Occipital lobe (tissue), 1 donor: ENCODE measurements at regions not wholly inside any gene's neighbourhood (a gene's known extent, or its start where the extent isn't known, plus 50 kb on each side); places are given as distances from the start of the nearest gene placed in this dataset.

ENCODE experiments used
- DNase-seq: peaks from one replicate; lab custom pipeline; 2025; lab: John Stamatoyannopoulos, UW

DNA sequence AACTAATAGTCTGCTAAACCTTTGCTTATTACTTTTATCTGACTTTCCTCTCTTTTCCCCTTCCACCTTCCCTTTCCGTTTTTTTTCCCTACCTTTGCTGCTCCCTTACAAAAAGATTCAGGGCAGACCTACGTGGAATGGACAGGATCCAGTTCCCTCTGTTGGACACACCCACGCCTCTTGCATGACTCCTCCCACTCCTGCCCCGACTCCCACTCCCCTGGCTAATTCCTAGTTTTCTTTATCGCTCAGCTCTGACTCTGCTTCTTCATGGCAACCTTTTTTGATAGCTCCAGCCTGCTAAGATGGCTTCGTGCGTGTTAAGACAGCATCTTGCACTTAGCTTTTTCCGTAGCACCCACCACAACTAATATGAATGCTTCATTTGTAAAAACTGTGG lies 715.6 kb upstream of the NRSN1 start:
- DNase-seq = no peak

- no peak for DNase-seq
Observed at GRCh38 chr6:23412770-23413169, 713.2 kb upstream of the NRSN1 start.

DNA sequence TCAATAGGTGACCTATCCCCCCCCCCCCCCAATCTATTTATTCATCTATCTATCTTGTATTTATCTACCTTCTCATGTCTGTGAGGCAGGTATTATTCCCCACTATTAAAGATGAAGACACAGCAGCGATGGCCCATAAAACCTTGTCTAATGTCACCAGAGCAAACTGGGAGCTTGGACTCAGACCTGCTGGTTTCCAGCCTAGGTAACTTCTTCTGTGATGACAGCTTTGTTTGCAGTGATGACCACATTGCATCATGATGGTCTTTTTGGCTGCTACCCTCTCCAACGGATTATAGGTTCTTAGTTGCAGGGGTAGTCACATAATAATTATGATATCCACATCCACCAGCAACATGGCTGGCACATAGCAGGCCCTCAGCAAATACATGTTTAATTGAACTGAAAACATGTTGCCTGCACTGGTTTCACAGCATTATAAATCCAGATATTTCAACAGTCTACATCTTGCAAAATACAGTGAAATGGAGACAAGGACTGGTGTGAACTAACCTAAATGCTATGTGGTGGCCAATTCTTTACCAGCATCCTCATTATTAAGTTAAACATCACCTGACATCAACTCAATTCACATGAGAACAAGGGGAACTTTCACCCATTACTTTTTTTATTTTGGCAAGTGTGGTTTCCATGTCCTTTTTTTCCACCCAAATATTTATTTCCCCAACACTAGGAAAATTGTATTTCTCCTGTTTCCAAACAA lies 712.5 kb upstream of the NRSN1 start:
- DNase-seq = no peak

DNA sequence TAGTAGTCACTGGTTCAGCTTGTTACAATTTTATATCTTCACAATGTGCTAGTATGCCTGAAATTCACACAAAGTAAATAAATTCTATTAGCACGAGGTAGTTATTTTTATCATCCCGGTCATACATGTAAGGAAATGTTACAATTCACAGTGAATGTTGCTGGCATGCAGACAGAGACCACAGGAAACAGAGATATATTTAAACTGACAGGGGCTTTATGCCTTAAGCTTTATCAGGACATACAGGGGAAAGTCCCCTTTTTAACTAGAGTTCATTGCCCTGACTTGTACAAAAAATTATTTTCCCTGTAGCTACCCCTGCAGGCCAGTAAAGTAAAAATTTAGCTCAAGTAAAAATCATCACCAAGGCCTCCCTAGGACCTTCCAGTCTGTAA lies 712.0 kb upstream of the NRSN1 start:
- no peak for DNase-seq

DNA sequence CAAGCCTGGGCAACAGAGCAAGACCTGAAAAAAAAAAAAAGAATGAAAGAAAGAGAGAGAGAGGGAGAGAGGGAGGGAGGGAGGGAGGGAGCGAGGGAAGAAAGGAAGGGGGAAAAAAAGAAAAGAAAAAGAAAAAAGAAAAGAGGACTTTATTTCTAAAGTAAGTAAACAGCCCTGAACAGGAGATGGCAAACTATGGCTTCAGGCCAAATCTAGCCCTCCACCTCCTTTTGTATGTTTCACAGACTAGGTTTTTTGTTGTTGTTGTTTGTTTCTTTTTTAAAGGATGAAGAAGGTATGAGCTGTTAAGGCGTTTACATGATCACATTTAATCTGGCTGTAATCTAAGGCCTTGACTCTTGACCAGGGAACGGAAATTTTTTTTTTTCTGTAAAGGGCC lies 711.1 kb upstream of the NRSN1 start:
- DNase-seq = no peak

DNA sequence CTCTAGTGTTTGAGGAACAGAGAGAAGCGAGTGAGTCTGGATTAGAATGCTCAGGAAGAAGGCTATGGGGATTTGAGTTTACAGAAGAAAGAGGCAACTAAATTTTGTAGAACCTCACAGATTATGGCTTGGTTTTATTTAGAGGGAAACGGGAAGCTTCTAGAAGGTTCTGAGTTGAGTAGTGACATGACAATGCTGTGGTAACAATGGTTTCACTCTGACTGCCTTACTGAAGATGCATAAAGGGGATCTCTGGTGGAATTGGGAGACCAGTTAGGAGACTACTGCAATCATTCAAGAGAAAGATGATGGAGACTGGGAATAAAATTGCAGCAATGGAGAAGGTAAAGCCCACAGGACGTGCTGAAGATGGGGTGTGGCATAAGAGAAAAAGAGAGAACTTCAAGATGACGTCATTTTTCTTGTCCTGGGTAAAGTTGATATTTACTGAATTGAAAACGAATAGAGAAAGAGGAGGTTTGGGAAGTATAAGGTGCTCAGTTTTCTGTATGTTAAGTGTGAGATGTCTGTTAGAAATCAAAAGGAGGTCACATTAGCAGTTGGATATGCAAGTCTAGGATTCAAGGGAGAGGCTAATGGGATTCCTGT lies 710.1 kb upstream of the NRSN1 start:
- no peak for DNase-seq

GRCh38 chr6:23417133-23417532 lies 708.9 kb upstream of the NRSN1 start:
- no peak for DNase-seq

DNA sequence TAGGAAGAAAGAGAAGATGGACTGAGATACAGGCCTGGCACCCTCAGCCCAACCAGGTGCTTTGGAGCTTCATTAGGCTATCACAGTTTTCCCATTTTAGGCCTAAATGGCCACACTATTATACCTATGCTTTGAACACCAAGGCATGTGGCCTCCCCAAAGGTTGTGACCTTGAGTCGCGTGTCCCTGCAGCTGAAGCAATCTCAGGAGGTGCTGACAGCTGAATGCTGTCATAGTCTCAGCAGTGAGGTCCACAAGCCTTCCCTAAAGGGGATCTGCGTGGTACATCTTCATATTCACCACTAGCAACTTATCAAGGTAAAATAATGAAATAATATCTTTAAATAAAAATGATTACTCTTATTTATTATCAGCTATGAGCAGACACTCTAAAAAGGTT lies 707.9 kb upstream of the NRSN1 start:
- DNase-seq = no peak

- no peak for DNase-seq
Observed at GRCh38 chr6:23419046-23419445, 707.0 kb upstream of the NRSN1 start.

DNA sequence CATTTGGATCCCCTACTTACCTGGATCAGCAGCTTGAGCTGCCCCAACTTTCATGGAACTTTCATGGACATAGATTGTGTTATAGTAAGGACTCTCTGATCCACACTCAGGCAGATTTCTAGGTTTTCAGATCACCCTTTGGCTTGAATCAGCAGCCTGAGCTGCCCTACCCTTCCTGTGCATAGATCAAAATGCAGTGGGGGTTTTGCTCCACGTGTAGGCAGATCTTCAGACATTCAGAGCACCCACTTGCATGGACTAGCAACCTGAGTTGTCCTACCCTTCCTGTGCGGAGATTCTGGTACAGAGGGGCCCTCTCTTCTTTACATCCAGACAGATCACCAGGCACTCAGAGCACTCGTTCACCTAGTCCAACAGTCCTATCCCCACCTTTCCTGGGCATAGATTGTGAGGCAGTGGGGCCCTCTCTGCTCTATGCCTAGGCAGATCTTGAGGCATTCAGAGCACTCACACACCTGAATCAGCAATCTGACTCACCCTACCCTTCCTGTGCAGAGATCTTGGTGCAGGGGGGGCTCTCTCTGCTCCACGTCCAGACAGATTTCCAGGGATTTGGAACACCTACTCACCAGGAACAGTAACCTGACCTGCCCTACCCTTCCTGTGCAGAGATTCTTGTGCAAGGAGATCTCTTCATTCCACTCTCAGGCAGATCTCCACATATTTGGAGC lies 705.2 kb upstream of the NRSN1 start:
- no peak for DNase-seq

DNA sequence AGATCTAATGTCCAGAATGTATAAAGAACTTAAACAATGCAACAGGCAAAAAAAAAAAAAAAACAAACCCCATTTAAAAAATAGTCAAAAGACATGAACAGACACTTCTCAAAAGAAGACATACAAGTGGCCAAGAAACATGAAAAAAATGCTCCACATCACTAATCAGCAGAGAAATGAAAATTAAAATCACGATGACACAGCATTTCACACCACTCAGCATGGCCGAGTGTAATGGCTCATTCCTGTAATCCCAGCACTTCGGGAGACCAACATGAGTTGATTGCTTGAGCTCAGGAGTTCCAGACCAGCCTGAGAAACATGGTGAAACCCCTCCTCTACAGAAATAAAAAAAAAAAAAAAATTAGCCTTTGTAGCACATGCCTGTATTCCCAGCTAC lies 701.4 kb upstream of the NRSN1 start:
- no peak for DNase-seq

GRCh38 chr6:23435126-23435525 lies 690.9 kb upstream of the NRSN1 start:
- no peak for DNase-seq

GRCh38 chr6:23435798-23436197 lies 690.2 kb upstream of the NRSN1 start:
- no peak for DNase-seq

GRCh38 chr6:23441808-23442461 lies 684.1 kb upstream of the NRSN1 start:
- no peak for DNase-seq

DNA sequence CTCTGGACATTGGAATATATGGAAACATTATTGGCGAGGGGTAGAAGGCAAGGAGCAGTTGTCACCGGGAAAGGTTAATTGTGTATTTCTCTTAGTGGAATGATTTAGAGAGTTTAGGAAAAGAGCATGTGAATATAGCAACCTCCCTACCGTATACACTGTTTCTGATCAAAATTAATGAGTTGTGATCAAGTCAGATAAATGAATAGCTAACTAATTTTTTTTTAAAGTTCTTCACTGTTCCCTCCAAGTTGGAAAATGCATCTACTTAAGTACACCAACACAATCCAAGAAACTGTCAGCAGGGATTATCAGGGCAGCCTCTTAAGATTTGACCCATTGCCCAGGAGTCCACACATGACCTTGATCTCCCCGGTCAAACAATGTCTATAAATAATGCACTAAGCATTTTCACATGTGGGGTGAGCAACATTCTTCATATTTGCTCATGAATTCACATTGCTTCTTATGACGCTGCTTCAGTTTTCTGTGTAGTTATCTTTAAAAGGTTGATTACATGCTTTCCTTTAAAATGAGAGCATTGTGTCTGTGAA lies 680.8 kb upstream of the NRSN1 start:
- DNase-seq = no peak

- DNase-seq = no peak
Observed at GRCh38 chr6:23446469-23446967, 679.5 kb upstream of the NRSN1 start.

- DNase-seq = no peak
Observed at GRCh38 chr6:23447731-23448130, 678.3 kb upstream of the NRSN1 start.

- no peak for DNase-seq
Observed at GRCh38 chr6:23448281-23448680, 677.7 kb upstream of the NRSN1 start.

GRCh38 chr6:23454080-23454976 lies 671.7 kb upstream of the NRSN1 start:
- no peak for DNase-seq

- no peak for DNase-seq
Observed at GRCh38 chr6:23455754-23456153, 670.3 kb upstream of the NRSN1 start.

GRCh38 chr6:23456396-23456795 lies 669.6 kb upstream of the NRSN1 start:
- no peak for DNase-seq
